Calu3 (cell line): ENCODE measurements at regions not wholly inside any gene's neighbourhood (a gene's known extent, or its start where the extent isn't known, plus 50 kb on each side); places are given as distances from the start of the nearest gene placed in this dataset.

Source experiments
- BruUV-seq: library from RNA; stranded (reverse); fragments of 400-500 nt; replicated peaks from 2 replicates; lab custom pipeline; 2021; lab: Mats Ljungman, UMichigan
- CTCF ChIA-PET: fragments of 300-600 bp; sonication (Branson Sonifier 250); formaldehyde crosslinking; loops from one replicate; lab custom pipeline; 2022; ENCODE audit warnings: antibody characterized with exemption; lab: Charles Lee
- DNase-seq: peaks from one replicate; pipeline ENCODE4 v3.0.0; 2022
- H3K27ac Mint-ChIP-seq: one replicate; pipeline ENCODE4 v1.8.0; 2022; ENCODE audit warnings: mixed read lengths; ENCODE audit not compliant: unreplicated experiment
- H3K27me3 Mint-ChIP-seq: one replicate; pipeline ENCODE4 v1.8.0; 2022; ENCODE audit warnings: mixed read lengths; ENCODE audit not compliant: unreplicated experiment
- H3K36me3 Mint-ChIP-seq: one replicate; pipeline ENCODE4 v1.8.0; 2022; ENCODE audit warnings: mild to moderate bottlenecking, moderate library complexity, mixed read lengths; ENCODE audit not compliant: insufficient read depth, unreplicated experiment
- H3K4me1 Mint-ChIP-seq: one replicate; pipeline ENCODE4 v1.8.0; 2022; ENCODE audit warnings: mild to moderate bottlenecking, low read depth, mixed read lengths; ENCODE audit not compliant: unreplicated experiment
- H3K4me3 Mint-ChIP-seq: one replicate; pipeline ENCODE4 v1.8.0; 2022; ENCODE audit warnings: mild to moderate bottlenecking, low read depth, moderate library complexity, mixed read lengths; ENCODE audit not compliant: unreplicated experiment
- H3K9me3 Mint-ChIP-seq: one replicate; pipeline ENCODE4 v1.8.0; 2022; ENCODE audit warnings: low read depth, mixed read lengths; ENCODE audit not compliant: unreplicated experiment
- intact Hi-C: fragments of 100-400 bp; cut with micrococcal nuclease; formaldehyde crosslinking; loops from one replicate; pipeline ENCODE4 v1.10.0; 2022; ENCODE audit not compliant: unreplicated experiment
- TF ChIP-seq, protein P1 (sequence below): fragments of 200-600 bp; IDR thresholded peaks from one replicate; pipeline ENCODE4 v1.8.0; 2022; ENCODE audit warnings: antibody characterized with exemption; ENCODE audit not compliant: unreplicated experiment

DNA sequence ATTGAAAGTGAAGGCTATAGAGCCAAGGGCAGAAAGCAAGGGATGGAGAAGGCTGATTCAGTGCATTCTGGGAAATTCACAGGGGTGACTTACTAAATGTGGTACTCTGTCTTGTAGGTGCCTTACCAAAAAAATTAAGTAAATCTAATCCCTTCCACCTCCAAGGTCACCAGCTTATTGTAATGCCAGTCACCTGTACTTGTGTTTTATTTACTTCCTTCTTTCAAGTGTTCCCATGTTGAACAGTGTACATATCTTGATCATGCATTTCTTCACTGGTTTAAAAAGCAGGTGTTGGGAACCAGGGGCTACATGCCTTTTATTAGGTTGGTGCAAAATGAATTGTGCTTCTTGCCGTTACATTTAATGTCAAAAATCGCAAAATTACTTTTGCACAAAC is 137.0 kb upstream of the ARHGAP28 start:
- Mint-ChIP-seq H3K4me3 (no peak overlapping the region), H3K27ac (no peak overlapping the region), H3K27me3 (no peaks in the 10 kb centered on the region), H3K4me1 (no peaks in the 10 kb centered on the region), H3K9me3 (no peaks in the 10 kb centered on the region), H3K36me3 (no peaks in the 10 kb centered on the region)
- intact Hi-C loops, result no loop called here
- BruUV-seq, result no TSS peak
- CTCF ChIA-PET, result no interaction called here
- no peak for DNase-seq
- TF ChIP-seq, protein P1, sequence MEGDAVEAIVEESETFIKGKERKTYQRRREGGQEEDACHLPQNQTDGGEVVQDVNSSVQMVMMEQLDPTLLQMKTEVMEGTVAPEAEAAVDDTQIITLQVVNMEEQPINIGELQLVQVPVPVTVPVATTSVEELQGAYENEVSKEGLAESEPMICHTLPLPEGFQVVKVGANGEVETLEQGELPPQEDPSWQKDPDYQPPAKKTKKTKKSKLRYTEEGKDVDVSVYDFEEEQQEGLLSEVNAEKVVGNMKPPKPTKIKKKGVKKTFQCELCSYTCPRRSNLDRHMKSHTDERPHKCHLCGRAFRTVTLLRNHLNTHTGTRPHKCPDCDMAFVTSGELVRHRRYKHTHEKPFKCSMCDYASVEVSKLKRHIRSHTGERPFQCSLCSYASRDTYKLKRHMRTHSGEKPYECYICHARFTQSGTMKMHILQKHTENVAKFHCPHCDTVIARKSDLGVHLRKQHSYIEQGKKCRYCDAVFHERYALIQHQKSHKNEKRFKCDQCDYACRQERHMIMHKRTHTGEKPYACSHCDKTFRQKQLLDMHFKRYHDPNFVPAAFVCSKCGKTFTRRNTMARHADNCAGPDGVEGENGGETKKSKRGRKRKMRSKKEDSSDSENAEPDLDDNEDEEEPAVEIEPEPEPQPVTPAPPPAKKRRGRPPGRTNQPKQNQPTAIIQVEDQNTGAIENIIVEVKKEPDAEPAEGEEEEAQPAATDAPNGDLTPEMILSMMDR, result no peak

DNA sequence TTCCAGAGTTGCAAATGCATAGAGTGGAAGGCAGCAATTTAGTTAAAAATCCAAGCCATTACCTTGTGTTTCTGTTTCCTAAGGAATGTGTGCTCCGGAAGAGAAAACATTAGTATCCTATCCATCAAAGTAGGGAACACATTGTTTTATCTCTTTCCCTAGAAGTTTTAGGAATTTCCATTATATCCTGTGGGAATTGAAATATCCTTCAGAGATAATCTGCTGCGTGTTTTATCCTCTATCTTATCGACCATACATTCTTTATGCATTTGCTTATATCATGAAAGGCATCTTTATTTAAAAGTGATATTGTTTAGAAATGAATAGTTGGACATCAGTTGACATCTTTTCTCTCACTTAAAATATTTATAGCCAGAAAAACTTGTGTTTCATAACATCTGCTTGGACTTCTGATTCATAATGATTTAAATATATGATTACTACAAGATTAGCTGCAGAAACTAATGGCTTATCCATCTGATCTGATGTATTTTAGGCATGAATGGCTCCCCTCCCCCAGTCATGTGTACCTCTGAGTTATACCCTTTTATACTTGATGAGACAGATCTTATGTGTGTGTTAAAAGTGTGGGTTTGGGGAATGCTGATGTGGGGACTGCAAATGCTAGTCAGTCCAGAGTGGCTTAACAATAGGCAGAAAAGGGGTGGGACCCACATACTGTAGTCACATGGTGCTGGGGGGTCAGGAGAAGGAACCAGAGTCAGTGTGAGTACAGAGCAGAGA is 136.2 kb upstream of the ARHGAP28 start:
- no TSS peak for BruUV-seq
- Mint-ChIP-seq H3K27ac (no peak overlapping the region), H3K9me3 (no peaks in the 10 kb centered on the region), H3K4me1 (no peaks in the 10 kb centered on the region), H3K4me3 (no peak overlapping the region), H3K27me3 (no peaks in the 10 kb centered on the region), H3K36me3 (no peaks in the 10 kb centered on the region)
- DNase-seq, result no peak
- intact Hi-C loops, result no loop called here
- CTCF ChIA-PET, result no interaction called here
- TF ChIP-seq, protein P1, result no peak

DNA sequence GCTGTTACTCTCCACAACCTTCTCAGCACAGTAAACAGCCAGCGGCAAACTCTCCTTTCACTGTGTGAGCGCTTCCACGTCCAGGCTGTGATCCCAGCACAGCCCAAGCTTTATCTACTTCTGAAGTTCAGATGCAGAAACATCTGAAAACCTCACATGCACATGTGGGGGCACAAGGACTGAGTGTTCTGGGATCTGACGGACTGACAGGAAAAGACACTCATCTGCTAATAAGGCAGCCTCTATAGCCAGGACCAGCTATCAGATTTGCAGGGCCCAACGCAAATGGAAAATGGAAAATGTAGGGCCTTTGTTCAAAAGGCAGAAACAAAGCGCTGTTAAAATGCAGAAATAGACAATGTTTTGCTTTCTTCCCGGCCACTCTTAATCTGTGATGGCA is 133.8 kb upstream of the ARHGAP28 start:
- Mint-ChIP-seq H3K27ac (no peak overlapping the region), H3K27me3 (no peaks in the 10 kb centered on the region), H3K4me1 (no peaks in the 10 kb centered on the region), H3K36me3 (no peaks in the 10 kb centered on the region), H3K9me3 (no peaks in the 10 kb centered on the region), H3K4me3 (no peak overlapping the region)
- TF ChIP-seq, protein P1, result no peak
- no peak for DNase-seq
- intact Hi-C loops, result no loop called here
- CTCF ChIA-PET, result interaction anchor here (0.6 kb wide), 1 partner anchor 97 kb away, joined by 3 read pairs; no protein-coding TSS in a partner anchor
- BruUV-seq, result no TSS peak

DNA sequence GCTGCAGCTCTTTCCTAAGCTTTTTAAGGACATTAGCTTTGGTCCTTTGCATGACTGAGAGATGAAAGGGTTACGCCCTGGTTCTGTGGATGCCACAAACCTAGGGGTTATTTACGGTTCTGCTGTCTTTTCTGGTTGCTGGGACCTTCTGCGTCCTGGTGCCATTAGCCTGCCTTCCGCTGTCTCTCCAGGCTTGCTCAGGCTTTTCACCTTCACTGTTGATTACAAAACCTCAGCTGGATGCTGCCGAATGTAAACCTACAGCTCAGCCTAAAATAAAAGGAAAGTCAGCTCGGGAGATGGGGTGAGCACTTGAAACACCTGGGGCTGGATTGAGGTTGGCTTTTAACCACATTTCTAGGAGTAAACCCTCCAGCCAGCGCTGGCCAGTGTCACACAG is 130.9 kb upstream of the ARHGAP28 start:
- intact Hi-C loops, result no loop called here
- CTCF ChIA-PET, result no interaction called here
- Mint-ChIP-seq H3K4me1 (no peaks in the 10 kb centered on the region), H3K27ac (no peak overlapping the region), H3K27me3 (no peaks in the 10 kb centered on the region), H3K36me3 (no peaks in the 10 kb centered on the region), H3K9me3 (no peaks in the 10 kb centered on the region), H3K4me3 (no peak overlapping the region)
- no peak for DNase-seq
- no TSS peak for BruUV-seq
- TF ChIP-seq, protein P1, result no peak
